ENCODE measurements at regions not wholly inside any gene's neighbourhood (a gene's known extent, or its start where the extent isn't known, plus 50 kb on each side); places are given as distances from the start of the nearest gene placed in this dataset.

DNA sequence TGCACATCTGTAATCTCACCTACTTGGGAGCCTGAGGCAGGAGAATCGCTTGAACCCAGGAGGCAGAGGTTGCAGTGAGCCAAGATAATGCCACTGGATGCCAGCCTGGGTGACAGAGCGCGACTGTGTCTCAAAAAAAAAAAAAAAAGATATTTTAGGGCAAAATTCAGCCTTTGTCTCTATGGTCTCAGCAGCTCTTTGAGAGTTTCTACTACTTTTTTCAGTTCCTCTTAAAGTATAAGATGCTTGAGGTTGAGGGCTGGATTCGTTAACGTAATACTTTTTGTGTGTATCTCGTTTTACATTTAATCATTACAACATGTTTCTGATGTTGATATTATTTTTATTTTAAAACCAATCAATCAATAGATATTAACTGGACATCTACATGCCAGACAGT is 381.2 kb upstream of the TBL1XR1 start:
- Mint-ChIP-seq H3K36me3 (ENCODE audit: low read depth) (no peaks in the 10 kb centered on the region), H3K9me3 (peaks cover 9% of the 10 kb centered on the region), H3K27me3 (ENCODE audit: low read depth) (no peaks in the 10 kb centered on the region), H3K27ac (no peak overlapping the region), H3K4me3 (no peak overlapping the region), H3K4me1 (peaks cover 30% of the 10 kb centered on the region)
- TF ChIP-seq, protein P1, sequence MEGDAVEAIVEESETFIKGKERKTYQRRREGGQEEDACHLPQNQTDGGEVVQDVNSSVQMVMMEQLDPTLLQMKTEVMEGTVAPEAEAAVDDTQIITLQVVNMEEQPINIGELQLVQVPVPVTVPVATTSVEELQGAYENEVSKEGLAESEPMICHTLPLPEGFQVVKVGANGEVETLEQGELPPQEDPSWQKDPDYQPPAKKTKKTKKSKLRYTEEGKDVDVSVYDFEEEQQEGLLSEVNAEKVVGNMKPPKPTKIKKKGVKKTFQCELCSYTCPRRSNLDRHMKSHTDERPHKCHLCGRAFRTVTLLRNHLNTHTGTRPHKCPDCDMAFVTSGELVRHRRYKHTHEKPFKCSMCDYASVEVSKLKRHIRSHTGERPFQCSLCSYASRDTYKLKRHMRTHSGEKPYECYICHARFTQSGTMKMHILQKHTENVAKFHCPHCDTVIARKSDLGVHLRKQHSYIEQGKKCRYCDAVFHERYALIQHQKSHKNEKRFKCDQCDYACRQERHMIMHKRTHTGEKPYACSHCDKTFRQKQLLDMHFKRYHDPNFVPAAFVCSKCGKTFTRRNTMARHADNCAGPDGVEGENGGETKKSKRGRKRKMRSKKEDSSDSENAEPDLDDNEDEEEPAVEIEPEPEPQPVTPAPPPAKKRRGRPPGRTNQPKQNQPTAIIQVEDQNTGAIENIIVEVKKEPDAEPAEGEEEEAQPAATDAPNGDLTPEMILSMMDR (IDR thresholded peaks at IDR 0.05; ENCODE audit: unreplicated experiment in 3 of 3), result no peak

DNA sequence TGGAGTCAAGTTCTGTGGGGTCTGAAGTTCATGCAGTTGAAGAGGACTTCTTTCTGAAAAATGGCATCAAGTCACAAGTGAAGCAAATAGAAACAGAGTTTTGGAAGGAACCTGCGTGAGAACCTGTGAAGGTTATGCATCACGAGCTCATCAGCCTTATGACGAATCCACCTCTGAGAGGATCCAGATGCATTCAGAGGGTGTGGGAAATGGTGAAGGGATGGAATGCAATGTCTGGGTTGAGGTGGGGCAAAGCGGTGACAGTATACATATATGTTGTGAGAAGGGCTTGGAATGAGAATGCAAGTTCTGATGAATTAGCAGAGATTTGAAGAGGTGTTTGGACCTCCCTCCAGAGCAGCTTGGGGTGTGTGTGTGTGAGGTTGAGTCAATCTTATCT is 382.1 kb upstream of the TBL1XR1 start:
- H3K9me3 Mint-ChIP-seq, result peaks cover 9% of the 10 kb centered on the region
- TF ChIP-seq, protein P1 (IDR thresholded peaks at IDR 0.05; ENCODE audit: unreplicated experiment in 3 of 3), result no peak
- peaks cover 26% of the 10 kb centered on the region for H3K4me1 Mint-ChIP-seq
- no peaks in the 10 kb centered on the region for H3K36me3 Mint-ChIP-seq (ENCODE audit: low read depth)
- H3K27ac Mint-ChIP-seq, result no peak overlapping the region
- no peaks in the 10 kb centered on the region for H3K27me3 Mint-ChIP-seq (ENCODE audit: low read depth)
- no peak overlapping the region for H3K4me3 Mint-ChIP-seq

DNA sequence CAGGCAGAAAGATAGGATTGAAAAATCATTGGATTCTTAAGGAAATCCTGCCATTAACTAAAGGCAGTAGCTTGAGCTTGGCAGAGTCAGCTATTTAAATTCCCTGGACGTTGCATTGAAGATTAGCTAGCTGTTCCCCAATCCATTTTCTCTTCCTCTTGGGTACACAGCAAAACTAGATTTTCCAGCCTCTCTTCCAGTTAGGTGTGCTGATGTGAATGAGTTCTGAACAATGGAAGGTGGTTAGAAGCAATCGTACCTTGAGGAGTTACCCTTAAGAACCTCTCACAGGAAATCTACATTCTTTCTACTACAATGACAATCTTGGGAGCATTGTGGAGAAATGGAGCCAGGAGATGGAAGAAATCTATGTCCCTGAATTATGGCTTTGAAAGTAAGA is 383.2 kb upstream of the TBL1XR1 start:
- no peak overlapping the region for H3K27ac Mint-ChIP-seq
- no peaks in the 10 kb centered on the region for H3K27me3 Mint-ChIP-seq (ENCODE audit: low read depth)
- TF ChIP-seq, protein P1 (IDR thresholded peaks at IDR 0.05; ENCODE audit: unreplicated experiment in 3 of 3), result no peak
- no peak overlapping the region for H3K4me3 Mint-ChIP-seq
- no peaks in the 10 kb centered on the region for H3K36me3 Mint-ChIP-seq (ENCODE audit: low read depth)
- H3K4me1 Mint-ChIP-seq, result peaks cover 17% of the 10 kb centered on the region
- H3K9me3 Mint-ChIP-seq, result peaks cover 9% of the 10 kb centered on the region

DNA sequence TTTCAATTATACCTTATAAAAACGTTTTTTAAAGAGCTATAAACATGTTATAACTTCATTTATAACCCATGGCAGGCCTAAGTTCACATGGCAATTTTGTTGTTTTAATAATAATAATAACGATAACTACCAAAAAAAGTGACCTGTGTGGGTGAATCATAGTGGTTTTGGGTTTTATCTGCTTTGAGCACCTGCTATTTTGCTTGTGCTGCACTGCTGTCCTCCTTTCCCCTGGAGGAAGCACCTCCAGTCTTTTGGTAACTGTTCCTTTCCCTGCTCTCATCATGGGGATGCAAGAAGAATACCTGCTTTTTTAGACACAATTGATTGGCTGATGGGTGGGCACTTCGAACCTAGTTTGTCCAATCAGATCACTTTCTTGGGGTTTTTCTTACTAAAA is 388.0 kb upstream of the TBL1XR1 start:
- Mint-ChIP-seq H3K27me3 (ENCODE audit: low read depth) (no peaks in the 10 kb centered on the region), H3K4me3 (no peak overlapping the region), H3K36me3 (ENCODE audit: low read depth) (peaks cover 5% of the 10 kb centered on the region), H3K9me3 (peaks cover 17% of the 10 kb centered on the region), H3K27ac (peak overlapping the region in 2 of 3 experiments; percentile 9 to 16), H3K4me1 (peaks cover 17% of the 10 kb centered on the region)
- TF ChIP-seq, protein P1 (IDR thresholded peaks at IDR 0.05; ENCODE audit: unreplicated experiment in 3 of 3), result no peak

DNA sequence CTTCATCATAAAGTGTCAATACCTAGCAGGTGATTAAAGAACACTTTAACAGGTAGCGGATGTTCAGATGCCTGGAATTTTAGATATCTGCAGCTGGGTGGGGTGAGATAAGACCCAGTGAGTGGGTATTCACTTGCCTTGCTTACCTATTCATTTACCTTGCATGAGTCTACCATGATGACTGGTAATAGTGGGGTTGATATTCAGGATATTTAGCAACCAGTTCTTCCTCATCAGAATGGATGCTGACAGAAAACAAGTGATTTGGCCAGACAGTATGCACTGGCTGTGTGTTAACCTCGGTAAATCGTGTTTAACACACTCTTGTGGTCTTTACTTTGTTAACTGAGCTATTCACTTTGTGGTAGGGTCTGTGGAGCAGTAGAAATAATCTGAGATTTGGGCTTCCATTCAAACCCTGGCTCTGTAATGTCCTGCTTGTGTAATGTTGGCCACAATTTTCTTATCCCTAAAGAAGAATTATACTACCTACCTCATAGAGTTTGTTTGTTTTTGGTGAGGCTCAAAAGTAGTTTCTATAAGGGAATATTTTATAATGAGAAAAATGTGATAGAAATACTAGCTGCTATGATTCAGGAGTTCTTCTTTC is 391.9 kb upstream of the TBL1XR1 start:
- H3K27me3 Mint-ChIP-seq (ENCODE audit: low read depth), result no peaks in the 10 kb centered on the region
- peaks cover 37% of the 10 kb centered on the region for H3K4me1 Mint-ChIP-seq
- H3K4me3 Mint-ChIP-seq, result no peak overlapping the region
- TF ChIP-seq, protein P1 (IDR thresholded peaks at IDR 0.05; ENCODE audit: unreplicated experiment in 3 of 3), result no peak
- H3K9me3 Mint-ChIP-seq, result peaks cover 8% of the 10 kb centered on the region
- peaks cover 5% of the 10 kb centered on the region for H3K36me3 Mint-ChIP-seq (ENCODE audit: low read depth)
- H3K27ac Mint-ChIP-seq, result peak overlapping the region in 2 of 3 experiments; percentile 54 to 79

DNA sequence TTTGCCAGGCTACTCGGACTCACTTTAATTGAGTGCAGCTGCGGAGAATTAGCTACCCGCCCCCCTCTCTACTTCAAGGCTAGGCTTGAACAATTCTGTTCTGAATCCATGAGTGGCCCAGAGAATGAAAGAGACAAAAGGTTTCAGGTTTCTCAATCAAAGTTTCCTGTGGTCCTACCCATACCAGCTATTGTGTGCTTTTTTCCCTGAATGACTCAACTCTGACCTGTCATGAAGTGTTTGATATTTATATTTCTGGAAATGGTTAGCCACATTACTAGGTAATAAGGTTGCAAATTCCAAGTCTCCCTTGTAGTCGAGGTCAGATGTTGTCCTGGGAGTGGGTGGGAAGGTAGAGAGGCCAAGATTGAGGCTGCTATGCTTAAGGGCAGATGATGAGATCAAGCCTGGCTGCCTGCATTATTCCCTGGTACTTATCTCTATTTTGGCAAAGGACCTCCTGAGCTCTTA is 392.7 kb upstream of the TBL1XR1 start:
- H3K9me3 Mint-ChIP-seq, result peaks cover 8% of the 10 kb centered on the region
- no peak overlapping the region for H3K4me3 Mint-ChIP-seq
- no peaks in the 10 kb centered on the region for H3K27me3 Mint-ChIP-seq (ENCODE audit: low read depth)
- TF ChIP-seq, protein P1 (IDR thresholded peaks at IDR 0.05; ENCODE audit: unreplicated experiment in 3 of 3), result no peak
- H3K4me1 Mint-ChIP-seq, result peaks cover 44% of the 10 kb centered on the region
- peak overlapping the region; percentile 19 to 79 (median 54) for H3K27ac Mint-ChIP-seq
- H3K36me3 Mint-ChIP-seq (ENCODE audit: low read depth), result peaks cover 5% of the 10 kb centered on the region

Data from nephron (organoid).